ENCODE measurements at regions not wholly inside any gene's neighbourhood (a gene's known extent, or its start where the extent isn't known, plus 50 kb on each side); places are given as distances from the start of the nearest gene placed in this dataset.

DNA sequence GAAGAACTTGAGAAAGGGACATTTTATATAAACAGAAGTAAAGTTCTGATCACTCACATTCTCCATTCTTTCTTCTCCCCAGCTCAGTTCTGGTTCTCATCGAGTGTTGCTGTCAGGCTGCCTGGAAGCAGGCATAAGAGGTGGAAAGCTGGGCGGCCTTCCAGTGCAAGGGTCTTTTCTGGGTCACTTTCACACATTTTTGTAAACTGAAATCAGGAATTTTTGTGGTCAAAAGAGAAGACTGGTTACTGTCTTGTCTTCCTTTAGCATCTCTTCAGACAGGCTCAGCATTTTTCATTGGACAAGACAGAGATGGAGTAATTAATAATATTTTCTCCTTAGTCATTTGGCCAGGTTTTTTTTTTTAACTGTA, 93.7 kb downstream of the CTH start (continued):
- TF ChIP-seq RBBP5 (IDR thresholded peaks at IDR 0.05; ENCODE audit: borderline replicate concordance, low read depth, low read length), result no peak
- TF ChIP-seq SIN3A (conservative IDR thresholded peaks at IDR 0.05 in 1 of 2, IDR thresholded peaks at IDR 0.05 in 1 of 2; ENCODE audit: low read depth in 1 of 2, low read length in 2 of 2), result no peak
- TF ChIP-seq EP300 (IDR thresholded peaks at IDR 0.05; ENCODE audit: borderline replicate concordance in 1 of 2, low read depth in 2 of 2, low read length in 2 of 2), result no peak
- TF ChIP-seq, protein P1, sequence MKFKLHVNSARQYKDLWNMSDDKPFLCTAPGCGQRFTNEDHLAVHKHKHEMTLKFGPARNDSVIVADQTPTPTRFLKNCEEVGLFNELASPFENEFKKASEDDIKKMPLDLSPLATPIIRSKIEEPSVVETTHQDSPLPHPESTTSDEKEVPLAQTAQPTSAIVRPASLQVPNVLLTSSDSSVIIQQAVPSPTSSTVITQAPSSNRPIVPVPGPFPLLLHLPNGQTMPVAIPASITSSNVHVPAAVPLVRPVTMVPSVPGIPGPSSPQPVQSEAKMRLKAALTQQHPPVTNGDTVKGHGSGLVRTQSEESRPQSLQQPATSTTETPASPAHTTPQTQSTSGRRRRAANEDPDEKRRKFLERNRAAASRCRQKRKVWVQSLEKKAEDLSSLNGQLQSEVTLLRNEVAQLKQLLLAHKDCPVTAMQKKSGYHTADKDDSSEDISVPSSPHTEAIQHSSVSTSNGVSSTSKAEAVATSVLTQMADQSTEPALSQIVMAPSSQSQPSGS (IDR thresholded peaks at IDR 0.05; ENCODE audit: low read length), result no peak
- TF ChIP-seq TAF7 (optimal IDR thresholded peaks at IDR 0.05; ENCODE audit: borderline replicate concordance, low read depth, low read length), result no peak
- TF ChIP-seq SUZ12 (IDR thresholded peaks at IDR 0.05; ENCODE audit: low read length), result no peak
- TF ChIP-seq, protein P2, sequence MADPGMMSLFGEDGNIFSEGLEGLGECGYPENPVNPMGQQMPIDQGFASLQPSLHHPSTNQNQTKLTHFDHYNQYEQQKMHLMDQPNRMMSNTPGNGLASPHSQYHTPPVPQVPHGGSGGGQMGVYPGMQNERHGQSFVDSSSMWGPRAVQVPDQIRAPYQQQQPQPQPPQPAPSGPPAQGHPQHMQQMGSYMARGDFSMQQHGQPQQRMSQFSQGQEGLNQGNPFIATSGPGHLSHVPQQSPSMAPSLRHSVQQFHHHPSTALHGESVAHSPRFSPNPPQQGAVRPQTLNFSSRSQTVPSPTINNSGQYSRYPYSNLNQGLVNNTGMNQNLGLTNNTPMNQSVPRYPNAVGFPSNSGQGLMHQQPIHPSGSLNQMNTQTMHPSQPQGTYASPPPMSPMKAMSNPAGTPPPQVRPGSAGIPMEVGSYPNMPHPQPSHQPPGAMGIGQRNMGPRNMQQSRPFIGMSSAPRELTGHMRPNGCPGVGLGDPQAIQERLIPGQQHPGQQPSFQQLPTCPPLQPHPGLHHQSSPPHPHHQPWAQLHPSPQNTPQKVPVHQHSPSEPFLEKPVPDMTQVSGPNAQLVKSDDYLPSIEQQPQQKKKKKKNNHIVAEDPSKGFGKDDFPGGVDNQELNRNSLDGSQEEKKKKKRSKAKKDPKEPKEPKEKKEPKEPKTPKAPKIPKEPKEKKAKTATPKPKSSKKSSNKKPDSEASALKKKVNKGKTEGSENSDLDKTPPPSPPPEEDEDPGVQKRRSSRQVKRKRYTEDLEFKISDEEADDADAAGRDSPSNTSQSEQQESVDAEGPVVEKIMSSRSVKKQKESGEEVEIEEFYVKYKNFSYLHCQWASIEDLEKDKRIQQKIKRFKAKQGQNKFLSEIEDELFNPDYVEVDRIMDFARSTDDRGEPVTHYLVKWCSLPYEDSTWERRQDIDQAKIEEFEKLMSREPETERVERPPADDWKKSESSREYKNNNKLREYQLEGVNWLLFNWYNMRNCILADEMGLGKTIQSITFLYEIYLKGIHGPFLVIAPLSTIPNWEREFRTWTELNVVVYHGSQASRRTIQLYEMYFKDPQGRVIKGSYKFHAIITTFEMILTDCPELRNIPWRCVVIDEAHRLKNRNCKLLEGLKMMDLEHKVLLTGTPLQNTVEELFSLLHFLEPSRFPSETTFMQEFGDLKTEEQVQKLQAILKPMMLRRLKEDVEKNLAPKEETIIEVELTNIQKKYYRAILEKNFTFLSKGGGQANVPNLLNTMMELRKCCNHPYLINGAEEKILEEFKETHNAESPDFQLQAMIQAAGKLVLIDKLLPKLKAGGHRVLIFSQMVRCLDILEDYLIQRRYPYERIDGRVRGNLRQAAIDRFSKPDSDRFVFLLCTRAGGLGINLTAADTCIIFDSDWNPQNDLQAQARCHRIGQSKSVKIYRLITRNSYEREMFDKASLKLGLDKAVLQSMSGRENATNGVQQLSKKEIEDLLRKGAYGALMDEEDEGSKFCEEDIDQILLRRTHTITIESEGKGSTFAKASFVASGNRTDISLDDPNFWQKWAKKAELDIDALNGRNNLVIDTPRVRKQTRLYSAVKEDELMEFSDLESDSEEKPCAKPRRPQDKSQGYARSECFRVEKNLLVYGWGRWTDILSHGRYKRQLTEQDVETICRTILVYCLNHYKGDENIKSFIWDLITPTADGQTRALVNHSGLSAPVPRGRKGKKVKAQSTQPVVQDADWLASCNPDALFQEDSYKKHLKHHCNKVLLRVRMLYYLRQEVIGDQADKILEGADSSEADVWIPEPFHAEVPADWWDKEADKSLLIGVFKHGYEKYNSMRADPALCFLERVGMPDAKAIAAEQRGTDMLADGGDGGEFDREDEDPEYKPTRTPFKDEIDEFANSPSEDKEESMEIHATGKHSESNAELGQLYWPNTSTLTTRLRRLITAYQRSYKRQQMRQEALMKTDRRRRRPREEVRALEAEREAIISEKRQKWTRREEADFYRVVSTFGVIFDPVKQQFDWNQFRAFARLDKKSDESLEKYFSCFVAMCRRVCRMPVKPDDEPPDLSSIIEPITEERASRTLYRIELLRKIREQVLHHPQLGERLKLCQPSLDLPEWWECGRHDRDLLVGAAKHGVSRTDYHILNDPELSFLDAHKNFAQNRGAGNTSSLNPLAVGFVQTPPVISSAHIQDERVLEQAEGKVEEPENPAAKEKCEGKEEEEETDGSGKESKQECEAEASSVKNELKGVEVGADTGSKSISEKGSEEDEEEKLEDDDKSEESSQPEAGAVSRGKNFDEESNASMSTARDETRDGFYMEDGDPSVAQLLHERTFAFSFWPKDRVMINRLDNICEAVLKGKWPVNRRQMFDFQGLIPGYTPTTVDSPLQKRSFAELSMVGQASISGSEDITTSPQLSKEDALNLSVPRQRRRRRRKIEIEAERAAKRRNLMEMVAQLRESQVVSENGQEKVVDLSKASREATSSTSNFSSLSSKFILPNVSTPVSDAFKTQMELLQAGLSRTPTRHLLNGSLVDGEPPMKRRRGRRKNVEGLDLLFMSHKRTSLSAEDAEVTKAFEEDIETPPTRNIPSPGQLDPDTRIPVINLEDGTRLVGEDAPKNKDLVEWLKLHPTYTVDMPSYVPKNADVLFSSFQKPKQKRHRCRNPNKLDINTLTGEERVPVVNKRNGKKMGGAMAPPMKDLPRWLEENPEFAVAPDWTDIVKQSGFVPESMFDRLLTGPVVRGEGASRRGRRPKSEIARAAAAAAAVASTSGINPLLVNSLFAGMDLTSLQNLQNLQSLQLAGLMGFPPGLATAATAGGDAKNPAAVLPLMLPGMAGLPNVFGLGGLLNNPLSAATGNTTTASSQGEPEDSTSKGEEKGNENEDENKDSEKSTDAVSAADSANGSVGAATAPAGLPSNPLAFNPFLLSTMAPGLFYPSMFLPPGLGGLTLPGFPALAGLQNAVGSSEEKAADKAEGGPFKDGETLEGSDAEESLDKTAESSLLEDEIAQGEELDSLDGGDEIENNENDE (IDR thresholded peaks at IDR 0.05; ENCODE audit: insufficient replicate concordance, low read length), result no peak
